SK-N-SH treated with all-trans-retinoic acid at 6 μM for 48 hours (cell line): ENCODE measurements at regions not wholly inside any gene's neighbourhood (a gene's known extent, or its start where the extent isn't known, plus 50 kb on each side); places are given as distances from the start of the nearest gene placed in this dataset.
A peak's percentile ranks its signal among the peaks of the same experiment; 100 is the strongest.

Source experiments
- ATAC-seq: fragments of 200-7000 bp; cut with Tn5 transposase; 3 replicates; pipeline ENCODE4 v1.9.1; 2020; ENCODE audit warnings: mild to moderate bottlenecking, moderate library complexity
- ARNTL ChIP-seq: fragments of 450-650 bp; formaldehyde crosslinking; IDR thresholded peaks from 2 replicates; pipeline ENCODE4 v1.5.0; 2020; ENCODE audit warnings: low read depth, mild to moderate bottlenecking, moderate library complexity, borderline replicate concordance
- BACH2 ChIP-seq: fragments of 250-450 bp; sonication (Bioruptor Pico); IDR thresholded peaks from 2 replicates; pipeline ENCODE4 v1.9.0; 2021; ENCODE audit warnings: mild to moderate bottlenecking, borderline replicate concordance
- ESRRG ChIP-seq: fragments of 250-450 bp; sonication (Bioruptor Pico); IDR thresholded peaks from 2 replicates; pipeline ENCODE4 v1.6.1; 2021; ENCODE audit warnings: mild to moderate bottlenecking
- GLIS3 ChIP-seq: fragments of 250-450 bp; sonication (Bioruptor Pico); IDR thresholded peaks from 2 replicates; pipeline ENCODE4 v1.5.0; 2020; ENCODE audit warnings: mild to moderate bottlenecking, moderate library complexity
- OSR1 ChIP-seq: fragments of 250-450 bp; sonication (Bioruptor Pico); IDR thresholded peaks from 2 replicates; pipeline ENCODE4 v1.8.0; 2022; ENCODE audit warnings: moderate library complexity, mild to moderate bottlenecking, inconsistent platforms
- PATZ1 ChIP-seq: fragments of 250-450 bp; sonication (Bioruptor Pico); IDR thresholded peaks from 2 replicates; pipeline ENCODE4 v1.8.0; 2020; ENCODE audit warnings: mild to moderate bottlenecking, moderate library complexity, borderline replicate concordance
- PPARA ChIP-seq: fragments of 250-450 bp; sonication (Bioruptor Pico); IDR thresholded peaks from 2 replicates; pipeline ENCODE4 v1.5.0; 2020; ENCODE audit warnings: mild to moderate bottlenecking, borderline replicate concordance
- SNAI2 ChIP-seq: fragments of 250-450 bp; sonication (Bioruptor Pico); IDR thresholded peaks from 2 replicates; pipeline ENCODE4 v1.5.0; 2020; ENCODE audit warnings: mild to moderate bottlenecking, moderate library complexity
- TCF4 ChIP-seq: fragments of 250-450 bp; sonication (Bioruptor Pico); IDR thresholded peaks from 2 replicates; pipeline ENCODE4 v1.8.0; 2021; ENCODE audit warnings: mild to moderate bottlenecking, moderate library complexity, borderline replicate concordance
- TOX ChIP-seq: fragments of 250-450 bp; sonication (Bioruptor Pico); IDR thresholded peaks from 2 replicates; pipeline ENCODE4 v1.8.0; 2021; ENCODE audit warnings: mild to moderate bottlenecking, moderate library complexity, borderline replicate concordance
- ZFP3 ChIP-seq: fragments of 250-450 bp; sonication (Bioruptor Pico); IDR thresholded peaks from 2 replicates; pipeline ENCODE4 v1.5.0; 2020; ENCODE audit warnings: mild to moderate bottlenecking, moderate library complexity
- ZFP30 ChIP-seq: fragments of 450-650 bp; formaldehyde crosslinking; IDR thresholded peaks from 2 replicates; pipeline ENCODE4 v1.5.0; 2022; ENCODE audit warnings: mild to moderate bottlenecking, moderate library complexity
- ZNF565 ChIP-seq: fragments of 450-650 bp; formaldehyde crosslinking; conservative IDR thresholded peaks from 2 replicates; pipeline ENCODE4 v1.5.0; 2020; ENCODE audit warnings: low read depth, mild to moderate bottlenecking, moderate library complexity
- ZNF8 ChIP-seq: fragments of 450-650 bp; formaldehyde crosslinking; IDR thresholded peaks from 2 replicates; pipeline ENCODE4 v1.5.0; 2020; ENCODE audit warnings: mild to moderate bottlenecking, moderate library complexity
- TF ChIP-seq, protein P1 (sequence below): fragments of 250-450 bp; sonication (Bioruptor Pico); IDR thresholded peaks from 2 replicates; pipeline ENCODE4 v1.5.0; 2020; ENCODE audit warnings: mild to moderate bottlenecking, moderate library complexity
- TF ChIP-seq, protein P2 (sequence below): fragments of 250-450 bp; sonication (Bioruptor Pico); IDR thresholded peaks from 2 replicates; pipeline ENCODE4 v1.5.1; 2020; ENCODE audit warnings: low read depth, mild to moderate bottlenecking, moderate library complexity

GRCh38 chr1:98048244-98048643, 127.4 kb upstream of the DPYD start (continued):
- TF ChIP-seq, protein P1, sequence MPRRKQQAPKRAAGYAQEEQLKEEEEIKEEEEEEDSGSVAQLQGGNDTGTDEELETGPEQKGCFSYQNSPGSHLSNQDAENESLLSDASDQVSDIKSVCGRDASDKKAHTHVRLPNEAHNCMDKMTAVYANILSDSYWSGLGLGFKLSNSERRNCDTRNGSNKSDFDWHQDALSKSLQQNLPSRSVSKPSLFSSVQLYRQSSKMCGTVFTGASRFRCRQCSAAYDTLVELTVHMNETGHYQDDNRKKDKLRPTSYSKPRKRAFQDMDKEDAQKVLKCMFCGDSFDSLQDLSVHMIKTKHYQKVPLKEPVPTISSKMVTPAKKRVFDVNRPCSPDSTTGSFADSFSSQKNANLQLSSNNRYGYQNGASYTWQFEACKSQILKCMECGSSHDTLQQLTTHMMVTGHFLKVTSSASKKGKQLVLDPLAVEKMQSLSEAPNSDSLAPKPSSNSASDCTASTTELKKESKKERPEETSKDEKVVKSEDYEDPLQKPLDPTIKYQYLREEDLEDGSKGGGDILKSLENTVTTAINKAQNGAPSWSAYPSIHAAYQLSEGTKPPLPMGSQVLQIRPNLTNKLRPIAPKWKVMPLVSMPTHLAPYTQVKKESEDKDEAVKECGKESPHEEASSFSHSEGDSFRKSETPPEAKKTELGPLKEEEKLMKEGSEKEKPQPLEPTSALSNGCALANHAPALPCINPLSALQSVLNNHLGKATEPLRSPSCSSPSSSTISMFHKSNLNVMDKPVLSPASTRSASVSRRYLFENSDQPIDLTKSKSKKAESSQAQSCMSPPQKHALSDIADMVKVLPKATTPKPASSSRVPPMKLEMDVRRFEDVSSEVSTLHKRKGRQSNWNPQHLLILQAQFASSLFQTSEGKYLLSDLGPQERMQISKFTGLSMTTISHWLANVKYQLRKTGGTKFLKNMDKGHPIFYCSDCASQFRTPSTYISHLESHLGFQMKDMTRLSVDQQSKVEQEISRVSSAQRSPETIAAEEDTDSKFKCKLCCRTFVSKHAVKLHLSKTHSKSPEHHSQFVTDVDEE (CRISPR knock-in tag), result no peak
- TF ChIP-seq PPARA (CRISPR knock-in tag) (no peak), BACH2 (CRISPR knock-in tag) (no peak), ARNTL (CRISPR knock-in tag) (no peak), PATZ1 (no peak)
- TF ChIP-seq, all 23 proteins: peak for 4

DNA sequence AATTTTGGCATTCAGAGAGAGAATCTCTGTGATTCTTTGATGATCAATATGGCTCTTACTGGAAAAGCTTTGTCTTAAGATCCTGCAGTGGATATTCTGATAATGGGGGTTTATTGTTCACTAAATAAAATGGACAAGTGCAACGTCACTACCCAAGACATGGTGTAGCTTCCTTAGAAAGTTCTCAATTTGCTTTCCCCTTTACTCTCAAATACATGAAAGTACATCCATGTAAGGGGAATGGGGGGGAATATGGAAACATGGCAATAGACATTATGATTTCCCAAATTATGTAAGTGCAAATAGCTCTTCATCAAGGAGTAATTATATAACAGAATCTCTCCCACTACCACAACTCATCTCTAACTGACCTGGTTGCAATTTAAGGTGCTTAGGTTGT, 126.3 kb upstream of the DPYD start:
- TF ChIP-seq BACH2 (CRISPR knock-in tag), result no peak
- TF ChIP-seq ESRRG (CRISPR knock-in tag), result no peak
- no peak for TF ChIP-seq ZFP3 (CRISPR knock-in tag)
- no peak for TF ChIP-seq ZFP30 (CRISPR knock-in tag)
- no peak for TF ChIP-seq TOX (CRISPR knock-in tag)
- TF ChIP-seq PPARA (CRISPR knock-in tag), result no peak
- TF ChIP-seq, protein P2, sequence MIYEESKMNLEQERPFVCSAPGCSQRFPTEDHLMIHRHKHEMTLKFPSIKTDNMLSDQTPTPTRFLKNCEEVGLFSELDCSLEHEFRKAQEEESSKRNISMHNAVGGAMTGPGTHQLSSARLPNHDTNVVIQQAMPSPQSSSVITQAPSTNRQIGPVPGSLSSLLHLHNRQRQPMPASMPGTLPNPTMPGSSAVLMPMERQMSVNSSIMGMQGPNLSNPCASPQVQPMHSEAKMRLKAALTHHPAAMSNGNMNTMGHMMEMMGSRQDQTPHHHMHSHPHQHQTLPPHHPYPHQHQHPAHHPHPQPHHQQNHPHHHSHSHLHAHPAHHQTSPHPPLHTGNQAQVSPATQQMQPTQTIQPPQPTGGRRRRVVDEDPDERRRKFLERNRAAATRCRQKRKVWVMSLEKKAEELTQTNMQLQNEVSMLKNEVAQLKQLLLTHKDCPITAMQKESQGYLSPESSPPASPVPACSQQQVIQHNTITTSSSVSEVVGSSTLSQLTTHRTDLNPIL (CRISPR knock-in tag), result no peak
- no peak for TF ChIP-seq TCF4 (CRISPR knock-in tag)
- TF ChIP-seq ARNTL (CRISPR knock-in tag), result no peak
- no peak for TF ChIP-seq OSR1 (CRISPR knock-in tag)
- TF ChIP-seq GLIS3, result no peak
- ATAC-seq, result no peak

GRCh38 chr1:98045767-98046641, 125.2 kb upstream of the DPYD start:
- TF ChIP-seq, protein P2 (CRISPR knock-in tag), result no peak
- no peak for TF ChIP-seq TOX (CRISPR knock-in tag)
- TF ChIP-seq ZNF565 (CRISPR knock-in tag), result no peak
- 0 out of 2 replicates have a peak, but pooled peaks have one; percentile 26 for TF ChIP-seq PATZ1
- TF ChIP-seq TCF4 (CRISPR knock-in tag), result no peak
- ATAC-seq, result peak; percentile 37

DNA sequence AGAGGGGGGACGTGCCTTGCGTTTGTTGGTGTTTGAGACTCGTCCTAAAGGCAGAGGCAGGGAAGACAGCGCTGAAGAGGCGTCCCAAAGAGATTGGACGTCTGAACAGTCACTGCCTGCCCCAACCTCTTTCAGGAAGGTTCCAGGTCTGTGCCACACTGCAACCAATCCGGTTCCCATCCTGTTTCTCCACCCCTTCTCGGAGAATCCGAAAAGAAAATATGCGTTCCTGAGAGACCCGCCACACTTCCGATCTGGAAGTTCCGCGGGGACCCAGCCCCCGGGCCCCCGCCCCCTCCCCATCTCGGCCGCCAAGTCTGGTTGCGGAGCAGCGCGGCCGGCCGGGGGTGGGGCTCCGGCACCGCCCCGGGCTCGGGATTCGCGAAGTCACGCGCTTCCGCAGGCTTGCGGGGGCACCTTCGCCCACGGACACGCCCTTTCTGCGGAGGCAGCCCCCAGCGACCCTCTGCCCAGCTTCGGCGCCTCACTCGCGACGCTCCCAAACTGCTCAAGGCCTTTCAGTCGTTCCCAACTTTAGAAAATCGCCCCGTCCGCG, 124.5 kb upstream of the DPYD start:
- ATAC-seq, result peak; percentile 70
- TF ChIP-seq OSR1 (CRISPR knock-in tag), result no peak
- TF ChIP-seq, protein P2 (CRISPR knock-in tag), result no peak
- TF ChIP-seq ZNF565 (CRISPR knock-in tag), result no peak
- TF ChIP-seq, protein P1 (CRISPR knock-in tag), result no peak
- TF ChIP-seq ESRRG (CRISPR knock-in tag), result no peak
- TF ChIP-seq SNAI2 (CRISPR knock-in tag), result no peak
- TF ChIP-seq ZNF8 (CRISPR knock-in tag), result no peak
- TF ChIP-seq BACH2 (CRISPR knock-in tag), result no peak
- TF ChIP-seq TCF4 (CRISPR knock-in tag), result no peak
